NOMO-1 treated with DMSO at 0.1 percent for 48 hours (cell line): ENCODE measurements at regions not wholly inside any gene's neighbourhood (a gene's known extent, or its start where the extent isn't known, plus 50 kb on each side); places are given as distances from the start of the nearest gene placed in this dataset.
"Not testable (repeated sequence)": the region's sequence is repeated elsewhere in the genome, so short reads cannot be mapped to it uniquely, and the experiment has no call there.

Experiments used
- DNase-seq: peaks from one replicate; lab custom pipeline; 2025; ENCODE audit not compliant: unreplicated experiment; lab: John Stamatoyannopoulos, UW

- no peak for DNase-seq
These were observed 1138.2 kb downstream of the UQCRFS1 start for GRCh38 chr19:28074773-28075172.

- no peak for DNase-seq
These were observed 1145.1 kb downstream of the UQCRFS1 start for GRCh38 chr19:28067882-28068281.

DNA sequence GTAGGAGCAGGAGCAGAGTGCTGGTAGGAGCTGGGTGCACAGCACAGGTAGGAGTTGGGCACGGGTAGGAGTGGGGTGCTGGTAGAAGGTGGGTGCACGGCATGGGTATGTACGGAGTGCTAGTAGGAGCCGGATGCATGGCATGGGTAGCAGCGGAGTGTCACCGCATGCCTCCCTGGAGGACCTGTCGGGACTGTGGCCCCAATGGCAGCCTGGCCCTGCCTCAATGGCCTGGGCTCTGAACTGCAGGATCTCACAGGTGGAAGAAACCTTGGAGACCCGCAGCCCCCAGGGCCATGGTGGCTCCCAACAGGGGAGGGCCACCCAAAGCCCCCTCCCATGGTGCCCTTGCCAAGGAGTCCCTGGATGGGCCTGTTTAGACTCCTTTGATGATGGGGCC lies 1146.0 kb downstream of the UQCRFS1 start:
- DNase-seq, result no peak

GRCh38 chr19:28066161-28066560 lies 1146.8 kb downstream of the UQCRFS1 start:
- no peak for DNase-seq

- DNase-seq, result no peak
These were observed 1147.9 kb downstream of the UQCRFS1 start for GRCh38 chr19:28065026-28065425.

DNA sequence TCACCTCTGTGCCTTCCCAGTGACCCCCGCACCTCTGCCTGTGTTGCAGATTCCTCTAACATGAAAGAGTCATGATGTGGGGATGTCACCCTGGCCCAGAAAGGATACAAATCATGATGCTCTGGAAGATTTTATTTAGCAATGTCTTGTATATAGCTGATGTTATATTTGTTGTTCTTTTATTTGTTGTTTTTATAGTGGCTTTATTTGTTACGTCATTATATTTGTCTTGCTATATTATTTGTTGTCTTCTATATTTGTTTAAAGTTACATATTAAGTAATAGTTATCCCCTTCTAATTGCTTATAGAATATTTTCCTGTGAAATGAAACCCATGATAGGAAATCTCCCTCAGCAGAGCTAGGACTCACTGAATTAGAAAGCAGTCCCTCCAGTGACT lies 1149.2 kb downstream of the UQCRFS1 start:
- no peak for DNase-seq

DNA sequence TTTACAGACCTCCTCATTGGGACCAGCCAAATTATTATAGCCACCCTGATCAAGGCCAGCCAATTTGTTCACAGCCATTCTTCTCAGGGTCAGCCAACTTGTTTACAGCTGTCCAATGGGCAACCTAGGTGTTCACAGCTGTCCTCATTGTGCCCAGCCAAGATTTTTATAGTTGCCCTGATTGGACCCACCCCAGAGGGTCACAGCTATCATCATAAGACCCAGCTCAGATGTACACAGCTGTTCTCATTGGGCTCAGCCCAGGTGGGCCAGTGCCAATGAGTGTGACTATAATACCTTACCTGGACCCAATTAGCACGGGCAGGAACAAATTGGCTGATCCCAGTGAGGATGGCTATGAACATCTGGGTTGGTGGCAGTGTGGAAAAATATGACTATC lies 1151.8 kb downstream of the UQCRFS1 start:
- no peak for DNase-seq

DNA sequence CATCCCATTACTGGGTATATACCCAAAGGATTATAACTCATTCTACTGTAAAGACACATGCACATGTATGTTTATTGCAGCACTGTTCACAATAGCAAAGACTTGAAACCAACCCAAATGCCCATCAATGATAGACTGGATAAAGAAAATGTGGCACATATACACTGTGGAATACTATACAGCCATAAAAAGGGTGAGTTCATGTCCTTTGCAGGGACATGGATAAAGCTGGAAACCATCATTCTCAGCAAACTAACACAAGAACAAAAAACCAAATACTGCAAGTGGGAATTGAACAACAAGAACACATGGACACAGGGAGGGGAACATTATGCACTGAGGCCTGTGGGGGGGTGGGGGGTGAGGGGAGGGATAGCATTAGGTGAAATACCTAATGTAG lies 1155.9 kb downstream of the UQCRFS1 start:
- not testable (repeated sequence) for DNase-seq

DNA sequence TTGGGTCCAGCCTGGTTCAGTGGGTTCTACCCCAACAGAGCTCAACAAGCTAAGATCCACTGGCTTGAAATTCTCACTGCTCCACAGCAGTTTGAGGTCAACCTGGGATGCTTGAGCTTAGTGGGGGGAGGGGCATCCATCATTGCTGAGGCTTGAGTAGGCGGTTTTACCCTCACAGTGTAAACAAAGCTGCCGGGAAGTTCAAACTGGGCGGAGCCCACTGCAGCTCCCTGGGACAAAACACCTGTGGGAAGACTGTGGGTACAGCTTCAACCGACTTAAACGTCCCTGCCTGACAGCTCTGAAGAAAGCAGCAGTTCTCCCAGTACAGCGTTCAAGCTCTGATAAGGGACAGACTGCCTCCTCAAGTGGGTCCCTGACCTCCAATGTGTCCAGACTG lies 1161.9 kb downstream of the UQCRFS1 start:
- DNase-seq, result no peak

DNA sequence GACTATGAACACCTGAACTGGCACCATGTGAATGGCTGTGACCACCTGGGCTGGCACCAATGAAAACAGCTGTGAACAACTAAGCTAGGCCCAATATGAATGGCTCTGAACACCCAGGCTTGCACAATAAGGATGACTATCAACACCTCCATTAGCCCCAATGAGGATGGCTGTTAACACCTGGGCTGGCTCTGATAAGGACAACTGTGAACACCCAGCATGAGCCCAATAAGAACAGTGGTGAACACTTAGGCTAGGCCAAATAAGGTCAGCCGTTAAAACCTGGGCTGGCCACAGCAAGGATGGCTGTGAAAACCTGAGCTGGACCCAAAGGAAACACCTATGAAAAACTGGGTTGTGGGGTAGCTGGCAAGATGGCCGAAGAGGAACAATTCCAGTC lies 1163.1 kb downstream of the UQCRFS1 start:
- no peak for DNase-seq

- DNase-seq, result no peak
These were observed 1166.0 kb downstream of the UQCRFS1 start for GRCh38 chr19:28046932-28047331.

GRCh38 chr19:28045621-28046020 lies 1167.3 kb downstream of the UQCRFS1 start:
- DNase-seq, result no peak

- no peak for DNase-seq
These were observed 1168.5 kb downstream of the UQCRFS1 start for GRCh38 chr19:28044477-28044876.

DNA sequence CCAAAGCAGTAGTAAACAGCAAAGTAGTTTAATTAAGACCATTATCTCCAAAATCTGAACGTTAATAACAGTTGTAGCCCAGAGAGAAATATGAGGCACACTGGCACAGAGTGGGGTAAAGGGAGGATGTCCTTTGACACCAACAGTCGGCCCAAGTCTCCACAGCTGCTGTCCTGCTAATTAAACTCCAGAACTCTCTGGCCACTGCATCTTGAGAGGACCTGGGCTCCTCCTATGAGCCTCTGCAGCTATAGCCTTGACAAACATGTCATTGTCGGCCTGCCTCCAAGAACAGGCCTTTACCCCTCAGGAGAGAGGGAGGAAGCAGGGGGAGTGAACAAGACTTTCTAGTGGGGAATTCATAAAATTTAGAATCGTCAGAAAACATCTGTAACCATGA lies 1170.4 kb downstream of the UQCRFS1 start:
- no peak for DNase-seq

DNA sequence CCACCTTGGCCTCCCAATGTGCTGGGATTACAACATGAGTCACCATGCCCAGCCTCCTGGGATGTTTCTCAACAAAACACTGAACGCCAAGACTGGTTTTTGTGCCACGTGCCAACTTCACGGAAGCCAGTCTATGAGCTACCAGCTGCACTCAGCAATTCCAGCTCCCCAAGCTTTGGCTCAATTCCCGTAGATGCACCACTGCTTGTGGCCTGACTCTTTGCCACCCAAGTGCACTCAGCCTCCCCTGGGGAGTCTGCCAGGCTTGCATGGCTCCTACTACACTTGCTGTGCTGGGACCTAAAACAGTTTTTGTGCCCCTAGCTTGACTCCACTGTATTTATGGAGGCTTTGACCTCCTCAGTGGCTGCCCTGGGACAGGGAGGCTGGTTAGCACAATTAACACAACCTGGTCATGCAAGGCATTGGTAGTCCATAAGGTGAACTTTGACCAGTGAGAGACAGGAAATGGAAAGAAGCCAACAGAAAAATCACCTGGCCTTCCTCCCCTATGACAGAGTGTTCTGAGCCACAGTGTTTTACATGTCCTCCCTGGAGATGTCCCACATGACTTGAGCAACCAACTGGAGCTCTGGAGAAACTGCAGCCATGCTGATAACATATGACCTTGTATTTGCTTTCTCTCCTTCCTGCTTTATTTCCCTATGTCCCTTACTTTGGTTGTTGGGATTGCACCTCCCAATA lies 1173.1 kb downstream of the UQCRFS1 start:
- DNase-seq, result no peak

DNA sequence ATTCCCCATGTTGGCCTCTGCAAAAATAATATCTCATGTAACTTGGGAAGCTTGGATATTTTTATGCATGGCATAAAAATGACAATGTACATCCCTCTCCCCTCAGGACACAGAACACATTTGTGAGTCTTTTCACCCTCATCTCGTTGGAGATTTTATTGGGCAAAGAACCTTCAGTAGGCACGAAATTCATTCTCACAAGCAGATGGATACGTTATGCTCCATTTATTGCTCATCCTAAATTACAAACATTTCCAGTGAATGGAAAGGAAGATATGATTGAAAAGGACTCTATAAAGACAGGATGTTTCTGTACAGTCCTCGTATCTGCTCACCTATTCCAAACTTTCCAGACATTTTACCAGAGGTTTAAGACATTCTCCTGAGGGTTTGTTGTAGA lies 1175.8 kb downstream of the UQCRFS1 start:
- DNase-seq, result no peak

- DNase-seq, result no peak
These were observed 1176.5 kb downstream of the UQCRFS1 start for GRCh38 chr19:28036486-28036885.

GRCh38 chr19:28034936-28035335 lies 1178.0 kb downstream of the UQCRFS1 start:
- no peak for DNase-seq

GRCh38 chr19:28028881-28029444 lies 1184.0 kb downstream of the UQCRFS1 start:
- no peak for DNase-seq

GRCh38 chr19:28027116-28027515 lies 1185.8 kb downstream of the UQCRFS1 start:
- no peak for DNase-seq

GRCh38 chr19:28026636-28027035 lies 1186.3 kb downstream of the UQCRFS1 start:
- DNase-seq, result no peak

- DNase-seq, result no peak
These were observed 1188.0 kb downstream of the UQCRFS1 start for GRCh38 chr19:28024920-28025319.

- DNase-seq, result no peak
These were observed 1189.9 kb downstream of the UQCRFS1 start for GRCh38 chr19:28023064-28023463.
